ENCODE measurements at regions not wholly inside any gene's neighbourhood (a gene's known extent, or its start where the extent isn't known, plus 50 kb on each side); places are given as distances from the start of the nearest gene placed in this dataset.

- no peak for TF ChIP-seq CTCF (conservative IDR thresholded peaks at IDR 0.05 in 1 of 2, IDR thresholded peaks at IDR 0.05 in 1 of 2; ENCODE audit: extremely low read depth in 1 of 2, insufficient read depth in 1 of 2, low read depth in 1 of 2, low read length in 2 of 2)
- no peak for TF ChIP-seq EZH2 (IDR thresholded peaks at IDR 0.05; ENCODE audit: borderline replicate concordance, low read length)
These were observed 56.0 kb upstream of the OR13F1 start for GRCh38 chr9:104448036-104448435.
